HepG2 (cell line): ENCODE measurements at regions not wholly inside any gene's neighbourhood (a gene's known extent, or its start where the extent isn't known, plus 50 kb on each side); places are given as distances from the start of the nearest gene placed in this dataset.
A peak's percentile ranks its signal among the peaks of the same experiment; 100 is the strongest.

Source experiments
- ATAC-seq: fragments of 200-7000 bp; cut with Tn5 transposase; 3 replicates; pipeline ENCODE4 v1.9.1; 2020; ENCODE audit warnings: mild to moderate bottlenecking, moderate library complexity
- BruUV-seq: library from RNA; stranded (reverse); fragments of 400-500 nt; replicated peaks from 2 replicates; lab custom pipeline; 2021; lab: Mats Ljungman, UMichigan
- CTCF ChIA-PET: fragments of 300-600 bp; formaldehyde crosslinking; extraction: SDS; loops from one replicate; lab custom pipeline; 2021; ENCODE audit warnings: low total read pairs, inconsistent platforms, low intra/inter-chr PET ratio; lab: Yijun Ruan, JAX
- POLR2A ChIA-PET: fragments of 350-600 bp; sonication (Branson Sonifier 250); formaldehyde crosslinking; loops from one replicate; lab custom pipeline; 2020; ENCODE audit warnings: antibody characterized with exemption, inconsistent platforms; lab: Yijun Ruan, JAX
- DNase-seq: peaks from one replicate; pipeline ENCODE4 v3.0.0-alpha.2; 2015; ENCODE audit warnings: low spot score
- FAIRE-seq: peaks from 3 replicates; lab custom pipeline; 2011; peaks lifted over from hg19 to GRCh38; lab: Jason Lieb, UNC
- H2AFZ ChIP-seq: one replicate; pipeline ENCODE4 v1.6.1; 2011; ENCODE audit warnings: low read length, inconsistent platforms
- H3K27ac ChIP-seq: fragments of 300-600 bp; 3 replicates; pipeline ENCODE4 v1.8.0; 2011; ENCODE audit warnings: mixed run types, mild to moderate bottlenecking, mixed read lengths, low read length, inconsistent platforms; ENCODE audit not compliant: insufficient read depth; ENCODE audit errors: extremely low read length
- H3K27me3 ChIP-seq, 2 experiments: fragments of 200-600 bp in 1 of 2; 2 replicates in 1 of 2; 3 replicates in 1 of 2; pipeline versions ENCODE4 v1.6.0 to v1.8.0; 2011; ENCODE audit warnings: low read length in 2 of 2, mild to moderate bottlenecking in 2 of 2, moderate library complexity in 2 of 2, inconsistent platforms in 1 of 2; ENCODE audit not compliant: insufficient read depth in 2 of 2, control insufficient read depth in 1 of 2
- H3K36me3 ChIP-seq, 2 experiments: fragments of 200-600 bp in 1 of 2; replicated peaks in 1 of 2; 2 replicates in 1 of 2; 3 replicates in 1 of 2; pipeline versions ENCODE4 v1.5.1 to v1.8.0; 2011; ENCODE audit warnings: low read length in 2 of 2, inconsistent platforms in 1 of 2; ENCODE audit not compliant: insufficient read depth in 2 of 2, control insufficient read depth in 1 of 2
- H3K4me1 ChIP-seq: 2 replicates; pipeline ENCODE4 v1.5.1; 2012; ENCODE audit warnings: low read length, inconsistent platforms; ENCODE audit not compliant: insufficient read depth
- H3K4me2 ChIP-seq: 2 replicates; pipeline ENCODE4 v1.6.0; 2011; ENCODE audit warnings: low read depth, low read length, inconsistent platforms
- H3K4me3 ChIP-seq, 3 experiments: fragments of 200-600 bp in 1 of 3; sonication (generic), shearing (Covaris generic) in 1 of 3; replicated peaks in 1 of 3; 2 replicates each; pipeline ENCODE4 v1.5.1; 2011 to 2016; ENCODE audit warnings: low read length in 3 of 3, inconsistent platforms in 2 of 3, low read depth in 2 of 3, mild to moderate bottlenecking in 2 of 3, control low read depth in 1 of 3, mixed read lengths in 1 of 3; ENCODE audit not compliant: insufficient read depth in 1 of 3
- H3K79me2 ChIP-seq: one replicate; pipeline ENCODE4 v1.6.1; 2011; ENCODE audit warnings: low read length, inconsistent platforms; ENCODE audit not compliant: insufficient read depth
- H3K9ac ChIP-seq: 2 replicates; pipeline ENCODE4 v1.6.0; 2011; ENCODE audit warnings: mild to moderate bottlenecking, low read depth, low read length, inconsistent platforms; ENCODE audit not compliant: insufficient read depth
- H3K9me3 ChIP-seq: 2 replicates; pipeline ENCODE4 v1.5.1; 2012; ENCODE audit warnings: mild to moderate bottlenecking, low read length
- H4K20me1 ChIP-seq: 2 replicates; pipeline ENCODE4 v1.6.0; 2011; ENCODE audit warnings: inconsistent platforms, mild to moderate bottlenecking, low read length, moderate library complexity; ENCODE audit not compliant: insufficient read depth
- MIER3 ChIP-seq: IDR thresholded peaks from 2 replicates; pipeline ENCODE4 v1.6.1; 2016; ENCODE audit warnings: missing compliant biosample characterization, borderline replicate concordance
- ZNF660 ChIP-seq: sonication (generic); formaldehyde crosslinking; IDR thresholded peaks from 2 replicates; pipeline ENCODE4 v1.5.1; 2020; ENCODE audit warnings: mild to moderate bottlenecking, low read depth, missing genetic modification reagents, borderline replicate concordance
- WGBS: methylation state at CpG from one replicate; pipeline ENCODE4 v1.1.6; 2017; ENCODE audit warnings: low lambda C conversion rate; 5-methylcytosine and 5-hydroxymethylcytosine counted together
- in situ Hi-C: cut with HindIII; loops from 2 replicates; pipeline ENCODE4 v1.10.0; 2017; ENCODE audit warnings: low pct_unique_long_range_greater_than_20kb; ENCODE audit not compliant: extremely low pct_ligation_motif_present
- intact Hi-C: fragments of 100-400 bp; cut with micrococcal nuclease; formaldehyde crosslinking; loops from one replicate; pipeline ENCODE4 v1.10.0; 2022; ENCODE audit not compliant: unreplicated experiment
- TF ChIP-seq, protein P1 (sequence below): IDR thresholded peaks from 2 replicates; pipeline ENCODE4 v1.6.1; 2016; ENCODE audit warnings: low read depth, missing genetic modification reagents, missing compliant biosample characterization
- TF ChIP-seq, protein P2 (sequence below), 2 experiments: fragments of 450-650 bp in 1 of 2; sonication (generic) in 1 of 2; formaldehyde crosslinking in 1 of 2; IDR thresholded peaks; 2 replicates each; pipeline versions ENCODE4 v1.6.1 to v1.8.0; 2016 to 2022; ENCODE audit warnings: antibody characterized with exemption in 1 of 2, mild to moderate bottlenecking in 1 of 2, missing genetic modification reagents in 1 of 2
- TF ChIP-seq, protein P3 (sequence below): sonication (generic); formaldehyde crosslinking; IDR thresholded peaks from 2 replicates; pipeline ENCODE4 v1.8.0; 2022; ENCODE audit warnings: missing genetic modification reagents, mild to moderate bottlenecking, borderline replicate concordance

DNA sequence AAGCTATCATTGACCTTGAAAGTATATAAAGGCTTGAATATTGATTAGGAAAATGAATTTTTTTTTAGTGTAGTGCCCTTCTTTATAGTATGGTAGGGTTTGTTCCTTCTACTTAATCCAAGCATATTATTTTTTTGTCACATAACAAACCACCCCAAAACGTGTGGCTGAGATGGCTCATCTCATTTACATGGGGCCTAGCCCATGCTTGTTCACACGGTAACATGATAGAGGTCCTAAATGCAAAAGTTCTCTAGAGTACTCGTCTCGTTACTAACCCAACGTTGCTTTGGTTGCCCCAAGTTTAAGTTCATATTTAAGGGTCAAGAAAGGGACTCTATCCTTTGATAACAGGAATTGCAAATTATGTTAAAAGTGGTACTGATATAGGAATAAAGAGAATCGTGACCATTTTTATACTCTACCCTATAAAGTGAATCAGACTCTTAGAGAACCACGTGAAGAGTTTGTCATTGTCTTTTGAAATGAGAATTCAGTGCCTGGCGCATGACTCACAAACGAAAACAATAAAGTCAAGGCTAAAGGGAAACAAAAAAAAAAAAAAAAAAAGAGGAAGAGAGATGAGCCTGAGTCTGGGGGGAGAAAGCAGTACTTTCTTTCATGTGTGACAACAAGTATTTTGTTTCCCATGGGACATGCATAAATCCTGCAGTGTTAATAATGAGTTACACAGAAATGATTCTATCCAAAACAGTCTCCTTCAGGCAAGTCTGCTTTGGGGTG is 402.8 kb upstream of the NWD2 start:
- no peak overlapping the region for H3K4me2 ChIP-seq
- no peak overlapping the region for H3K27ac ChIP-seq
- H3K27me3 ChIP-seq, result no peaks in the 10 kb centered on the region; a peak in 1 of 5 replicates
- H3K9me3 ChIP-seq, result no peaks in the 10 kb centered on the region
- BruUV-seq, result no TSS peak
- no peak overlapping the region for H3K4me3 ChIP-seq
- DNase-seq (no peak), FAIRE-seq (no peak), ATAC-seq (no peak)
- 4% methylated on average over 9 of the region's 9 CpGs for WGBS
- H3K4me1 ChIP-seq, result no peaks in the 10 kb centered on the region
- intact Hi-C loops, result no loop called here
- H4K20me1 ChIP-seq, result no peaks in the 10 kb centered on the region
- in situ Hi-C loops, result no loop called here
- H3K36me3 ChIP-seq, result no peaks in the 10 kb centered on the region
- no peak overlapping the region for H3K9ac ChIP-seq
- H2AFZ ChIP-seq, result no peak overlapping the region
- no peaks in the 10 kb centered on the region for H3K79me2 ChIP-seq
- POLR2A ChIA-PET, result no interaction called here
- TF ChIP-seq, protein P1, sequence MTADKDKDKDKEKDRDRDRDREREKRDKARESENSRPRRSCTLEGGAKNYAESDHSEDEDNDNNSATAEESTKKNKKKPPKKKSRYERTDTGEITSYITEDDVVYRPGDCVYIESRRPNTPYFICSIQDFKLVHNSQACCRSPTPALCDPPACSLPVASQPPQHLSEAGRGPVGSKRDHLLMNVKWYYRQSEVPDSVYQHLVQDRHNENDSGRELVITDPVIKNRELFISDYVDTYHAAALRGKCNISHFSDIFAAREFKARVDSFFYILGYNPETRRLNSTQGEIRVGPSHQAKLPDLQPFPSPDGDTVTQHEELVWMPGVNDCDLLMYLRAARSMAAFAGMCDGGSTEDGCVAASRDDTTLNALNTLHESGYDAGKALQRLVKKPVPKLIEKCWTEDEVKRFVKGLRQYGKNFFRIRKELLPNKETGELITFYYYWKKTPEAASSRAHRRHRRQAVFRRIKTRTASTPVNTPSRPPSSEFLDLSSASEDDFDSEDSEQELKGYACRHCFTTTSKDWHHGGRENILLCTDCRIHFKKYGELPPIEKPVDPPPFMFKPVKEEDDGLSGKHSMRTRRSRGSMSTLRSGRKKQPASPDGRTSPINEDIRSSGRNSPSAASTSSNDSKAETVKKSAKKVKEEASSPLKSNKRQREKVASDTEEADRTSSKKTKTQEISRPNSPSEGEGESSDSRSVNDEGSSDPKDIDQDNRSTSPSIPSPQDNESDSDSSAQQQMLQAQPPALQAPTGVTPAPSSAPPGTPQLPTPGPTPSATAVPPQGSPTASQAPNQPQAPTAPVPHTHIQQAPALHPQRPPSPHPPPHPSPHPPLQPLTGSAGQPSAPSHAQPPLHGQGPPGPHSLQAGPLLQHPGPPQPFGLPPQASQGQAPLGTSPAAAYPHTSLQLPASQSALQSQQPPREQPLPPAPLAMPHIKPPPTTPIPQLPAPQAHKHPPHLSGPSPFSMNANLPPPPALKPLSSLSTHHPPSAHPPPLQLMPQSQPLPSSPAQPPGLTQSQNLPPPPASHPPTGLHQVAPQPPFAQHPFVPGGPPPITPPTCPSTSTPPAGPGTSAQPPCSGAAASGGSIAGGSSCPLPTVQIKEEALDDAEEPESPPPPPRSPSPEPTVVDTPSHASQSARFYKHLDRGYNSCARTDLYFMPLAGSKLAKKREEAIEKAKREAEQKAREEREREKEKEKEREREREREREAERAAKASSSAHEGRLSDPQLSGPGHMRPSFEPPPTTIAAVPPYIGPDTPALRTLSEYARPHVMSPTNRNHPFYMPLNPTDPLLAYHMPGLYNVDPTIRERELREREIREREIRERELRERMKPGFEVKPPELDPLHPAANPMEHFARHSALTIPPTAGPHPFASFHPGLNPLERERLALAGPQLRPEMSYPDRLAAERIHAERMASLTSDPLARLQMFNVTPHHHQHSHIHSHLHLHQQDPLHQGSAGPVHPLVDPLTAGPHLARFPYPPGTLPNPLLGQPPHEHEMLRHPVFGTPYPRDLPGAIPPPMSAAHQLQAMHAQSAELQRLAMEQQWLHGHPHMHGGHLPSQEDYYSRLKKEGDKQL (CRISPR knock-in tag), result no peak
- TF ChIP-seq, protein P2, sequence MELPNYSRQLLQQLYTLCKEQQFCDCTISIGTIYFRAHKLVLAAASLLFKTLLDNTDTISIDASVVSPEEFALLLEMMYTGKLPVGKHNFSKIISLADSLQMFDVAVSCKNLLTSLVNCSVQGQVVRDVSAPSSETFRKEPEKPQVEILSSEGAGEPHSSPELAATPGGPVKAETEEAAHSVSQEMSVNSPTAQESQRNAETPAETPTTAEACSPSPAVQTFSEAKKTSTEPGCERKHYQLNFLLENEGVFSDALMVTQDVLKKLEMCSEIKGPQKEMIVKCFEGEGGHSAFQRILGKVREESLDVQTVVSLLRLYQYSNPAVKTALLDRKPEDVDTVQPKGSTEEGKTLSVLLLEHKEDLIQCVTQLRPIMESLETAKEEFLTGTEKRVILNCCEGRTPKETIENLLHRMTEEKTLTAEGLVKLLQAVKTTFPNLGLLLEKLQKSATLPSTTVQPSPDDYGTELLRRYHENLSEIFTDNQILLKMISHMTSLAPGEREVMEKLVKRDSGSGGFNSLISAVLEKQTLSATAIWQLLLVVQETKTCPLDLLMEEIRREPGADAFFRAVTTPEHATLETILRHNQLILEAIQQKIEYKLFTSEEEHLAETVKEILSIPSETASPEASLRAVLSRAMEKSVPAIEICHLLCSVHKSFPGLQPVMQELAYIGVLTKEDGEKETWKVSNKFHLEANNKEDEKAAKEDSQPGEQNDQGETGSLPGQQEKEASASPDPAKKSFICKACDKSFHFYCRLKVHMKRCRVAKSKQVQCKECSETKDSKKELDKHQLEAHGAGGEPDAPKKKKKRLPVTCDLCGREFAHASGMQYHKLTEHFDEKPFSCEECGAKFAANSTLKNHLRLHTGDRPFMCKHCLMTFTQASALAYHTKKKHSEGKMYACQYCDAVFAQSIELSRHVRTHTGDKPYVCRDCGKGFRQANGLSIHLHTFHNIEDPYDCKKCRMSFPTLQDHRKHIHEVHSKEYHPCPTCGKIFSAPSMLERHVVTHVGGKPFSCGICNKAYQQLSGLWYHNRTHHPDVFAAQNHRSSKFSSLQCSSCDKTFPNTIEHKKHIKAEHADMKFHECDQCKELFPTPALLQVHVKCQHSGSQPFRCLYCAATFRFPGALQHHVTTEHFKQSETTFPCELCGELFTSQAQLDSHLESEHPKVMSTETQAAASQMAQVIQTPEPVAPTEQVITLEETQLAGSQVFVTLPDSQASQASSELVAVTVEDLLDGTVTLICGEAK (IDR thresholded peaks at IDR 0.05), result 0 out of 2 replicates have a peak, but pooled peaks have one; percentile 10
- TF ChIP-seq, protein P2 (CRISPR knock-in tag; IDR thresholded peaks at IDR 0.05), result no peak
- TF ChIP-seq MIER3 (no peak), ZNF660 (CRISPR knock-in tag) (no peak)
- TF ChIP-seq, protein P3, sequence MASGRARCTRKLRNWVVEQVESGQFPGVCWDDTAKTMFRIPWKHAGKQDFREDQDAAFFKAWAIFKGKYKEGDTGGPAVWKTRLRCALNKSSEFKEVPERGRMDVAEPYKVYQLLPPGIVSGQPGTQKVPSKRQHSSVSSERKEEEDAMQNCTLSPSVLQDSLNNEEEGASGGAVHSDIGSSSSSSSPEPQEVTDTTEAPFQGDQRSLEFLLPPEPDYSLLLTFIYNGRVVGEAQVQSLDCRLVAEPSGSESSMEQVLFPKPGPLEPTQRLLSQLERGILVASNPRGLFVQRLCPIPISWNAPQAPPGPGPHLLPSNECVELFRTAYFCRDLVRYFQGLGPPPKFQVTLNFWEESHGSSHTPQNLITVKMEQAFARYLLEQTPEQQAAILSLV (CRISPR knock-in tag), result no peak
- CTCF ChIA-PET, result no interaction called here
